Endothelial cell of umbilical vein (primary cell): ENCODE measurements at regions not wholly inside any gene's neighbourhood (a gene's known extent, or its start where the extent isn't known, plus 50 kb on each side); places are given as distances from the start of the nearest gene placed in this dataset.

Experiments
- BruUV-seq: library from RNA; stranded (reverse); fragments of 400-500 nt; replicated peaks from 2 replicates; lab custom pipeline; 2021; lab: Mats Ljungman, UMichigan
- CTCF ChIA-PET: fragments of 300-600, 350-600 bp; sonication (Branson Sonifier 250); formaldehyde crosslinking; loops from one replicate; lab custom pipeline; 2021; ENCODE audit warnings: antibody characterized with exemption, inconsistent platforms; lab: Charles Lee
- POLR2A ChIA-PET: fragments of 300-600, 350-600 bp; sonication (Branson Sonifier 250); formaldehyde crosslinking; loops from one replicate; lab custom pipeline; 2021; ENCODE audit warnings: antibody characterized with exemption, inconsistent platforms; lab: Charles Lee
- DNase-seq: peaks from one replicate; pipeline ENCODE4 v3.0.0-alpha.2; 2011; ENCODE audit warnings: low read depth, low spot score
- FAIRE-seq: peaks from 2 replicates; lab custom pipeline; 2011; peaks lifted over from hg19 to GRCh38; lab: Jason Lieb, UNC
- H2AFZ ChIP-seq: 2 replicates; pipeline ENCODE4 v1.6.0; 2012; ENCODE audit warnings: low read depth, low read length, control low read depth, inconsistent platforms
- H3K27ac ChIP-seq: 2 replicates; pipeline ENCODE4 v1.5.1; 2011; ENCODE audit warnings: low read depth, mild to moderate bottlenecking, control low read depth, low read length, moderate library complexity; ENCODE audit not compliant: insufficient read depth
- H3K27me3 ChIP-seq, 2 experiments: 2 replicates each; pipeline versions ENCODE4 v1.6.0 to v1.6.1; 2011; ENCODE audit warnings: low read length in 2 of 2, mixed read lengths in 1 of 2; ENCODE audit not compliant: control insufficient read depth in 2 of 2, insufficient read depth in 2 of 2
- H3K36me3 ChIP-seq, 2 experiments: 2 replicates in 1 of 2; 3 replicates in 1 of 2; pipeline ENCODE4 v1.5.1; 2011; ENCODE audit warnings: low read length in 2 of 2, mild to moderate bottlenecking in 1 of 2, moderate library complexity in 1 of 2; ENCODE audit not compliant: control insufficient read depth in 2 of 2, insufficient read depth in 2 of 2; ENCODE audit errors: extremely low read depth in 1 of 2
- H3K4me1 ChIP-seq: 3 replicates; pipeline ENCODE4 v1.5.1; 2011; ENCODE audit warnings: mild to moderate bottlenecking, low read length; ENCODE audit not compliant: control insufficient read depth, insufficient read depth; ENCODE audit errors: extremely low read depth
- H3K4me2 ChIP-seq: 2 replicates; pipeline ENCODE4 v1.6.1; 2011; ENCODE audit warnings: low read length, control low read depth, mixed read lengths; ENCODE audit not compliant: insufficient read depth
- H3K4me3 ChIP-seq, 3 experiments: fragments of 200-600 bp in 1 of 3; sonication (generic), shearing (Covaris generic) in 1 of 3; replicated peaks in 1 of 3; 2 replicates each; pipeline ENCODE4 v1.5.1; 2011 to 2016; ENCODE audit warnings: control low read depth in 3 of 3, low read length in 3 of 3, mild to moderate bottlenecking in 2 of 3, inconsistent platforms in 1 of 3, low read depth in 1 of 3, moderate library complexity in 1 of 3; ENCODE audit not compliant: insufficient read depth in 1 of 3
- H3K79me2 ChIP-seq: 2 replicates; pipeline ENCODE4 v1.6.0; 2012; ENCODE audit warnings: low read length, inconsistent platforms; ENCODE audit not compliant: control insufficient read depth, insufficient read depth
- H3K9ac ChIP-seq: replicated peaks from 2 replicates; pipeline ENCODE3; 2011; ENCODE audit warnings: low read length, control low read depth; ENCODE audit not compliant: insufficient read depth; ENCODE audit errors: extremely low read depth
- H3K9me1 ChIP-seq: replicated peaks from 3 replicates; pipeline ENCODE4 v1.6.0; 2011; ENCODE audit warnings: mild to moderate bottlenecking, low read length; ENCODE audit not compliant: control insufficient read depth, insufficient read depth; ENCODE audit errors: extremely low read depth
- H3K9me3 ChIP-seq: replicated peaks from 2 replicates; pipeline ENCODE4 v1.5.1; 2012; ENCODE audit warnings: low read length, inconsistent platforms; ENCODE audit not compliant: control insufficient read depth, insufficient read depth
- H4K20me1 ChIP-seq: replicated peaks from 2 replicates; pipeline ENCODE3; 2011; ENCODE audit warnings: mild to moderate bottlenecking, low read length; ENCODE audit not compliant: control insufficient read depth, insufficient read depth; ENCODE audit errors: extremely low read depth
- EZH2 ChIP-seq: IDR thresholded peaks from 2 replicates; pipeline ENCODE4 v1.6.1; 2012; ENCODE audit warnings: borderline replicate concordance, low read depth, mild to moderate bottlenecking, moderate library complexity, low read length, inconsistent platforms; ENCODE audit not compliant: severe bottlenecking
- FOS ChIP-seq: IDR thresholded peaks from 2 replicates; pipeline ENCODE4 v1.6.1; 2011; ENCODE audit warnings: mild to moderate bottlenecking, low read length, moderate library complexity, borderline replicate concordance; ENCODE audit not compliant: insufficient read depth
- dilution Hi-C: fragments of 300-500 bp; cut with MboI; formaldehyde crosslinking; loops from one replicate; pipeline ENCODE4 v1.15.0; 2019; ENCODE audit warnings: low sequenced_read_pairs; ENCODE audit not compliant: extremely low pct_ligation_motif_present
- intact Hi-C: fragments of 100-400 bp; cut with micrococcal nuclease; formaldehyde crosslinking; loops from one replicate; pipeline ENCODE4 v1.10.0; 2022
- TF ChIP-seq, protein P1 (sequence below), 2 donors: IDR thresholded peaks; 1 replicate in 1 of 2; 2 replicates in 1 of 2; pipeline ENCODE4 v1.5.1; 2011; ENCODE audit warnings: low read length in 2 of 2, mild to moderate bottlenecking in 2 of 2, moderate library complexity in 2 of 2, control low read depth in 1 of 2, inconsistent platforms in 1 of 2, low read depth in 1 of 2; ENCODE audit not compliant: insufficient read depth in 1 of 2; ENCODE audit errors: extremely low read depth in 1 of 2

DNA sequence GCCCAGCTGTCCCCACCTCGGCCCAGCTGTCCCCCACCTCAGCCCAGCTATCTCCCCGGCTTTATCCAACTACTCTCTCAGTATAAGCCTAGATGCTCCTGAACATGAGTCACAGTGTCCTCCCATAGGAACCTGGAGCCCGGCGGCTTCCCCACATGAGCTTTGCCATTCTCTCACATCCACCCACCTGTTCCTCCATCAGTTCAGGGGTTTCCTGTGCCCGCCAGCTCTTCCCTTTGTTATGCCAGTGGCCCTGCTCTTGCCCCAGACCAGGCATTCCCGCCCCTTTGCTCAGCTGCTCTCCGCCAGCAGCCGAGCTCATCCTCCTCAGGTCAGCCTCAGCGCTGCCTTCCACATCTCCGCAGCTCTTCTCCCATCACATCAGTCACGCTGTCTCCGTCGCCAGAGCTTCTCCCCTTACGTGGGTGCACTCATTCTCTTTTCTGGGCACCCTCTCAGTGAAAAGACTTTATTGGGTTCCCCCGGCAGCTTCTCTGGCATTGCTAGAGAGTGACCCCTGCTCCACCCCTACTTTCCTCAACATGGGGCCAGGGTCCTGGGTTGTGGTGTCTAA is 89.5 kb upstream of the CSF3R start:
- DNase-seq (no peak), FAIRE-seq (no peak)
- TF ChIP-seq EZH2 (no peak), FOS (no peak)
- TF ChIP-seq, protein P1, sequence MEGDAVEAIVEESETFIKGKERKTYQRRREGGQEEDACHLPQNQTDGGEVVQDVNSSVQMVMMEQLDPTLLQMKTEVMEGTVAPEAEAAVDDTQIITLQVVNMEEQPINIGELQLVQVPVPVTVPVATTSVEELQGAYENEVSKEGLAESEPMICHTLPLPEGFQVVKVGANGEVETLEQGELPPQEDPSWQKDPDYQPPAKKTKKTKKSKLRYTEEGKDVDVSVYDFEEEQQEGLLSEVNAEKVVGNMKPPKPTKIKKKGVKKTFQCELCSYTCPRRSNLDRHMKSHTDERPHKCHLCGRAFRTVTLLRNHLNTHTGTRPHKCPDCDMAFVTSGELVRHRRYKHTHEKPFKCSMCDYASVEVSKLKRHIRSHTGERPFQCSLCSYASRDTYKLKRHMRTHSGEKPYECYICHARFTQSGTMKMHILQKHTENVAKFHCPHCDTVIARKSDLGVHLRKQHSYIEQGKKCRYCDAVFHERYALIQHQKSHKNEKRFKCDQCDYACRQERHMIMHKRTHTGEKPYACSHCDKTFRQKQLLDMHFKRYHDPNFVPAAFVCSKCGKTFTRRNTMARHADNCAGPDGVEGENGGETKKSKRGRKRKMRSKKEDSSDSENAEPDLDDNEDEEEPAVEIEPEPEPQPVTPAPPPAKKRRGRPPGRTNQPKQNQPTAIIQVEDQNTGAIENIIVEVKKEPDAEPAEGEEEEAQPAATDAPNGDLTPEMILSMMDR (IDR thresholded peaks at IDR 0.05; ENCODE audit: extremely low read depth in 1 of 2, insufficient read depth in 1 of 2, low read depth in 1 of 2, low read length in 2 of 2): no peak
- no peak overlapping the region for H3K4me3 ChIP-seq
- no peak overlapping the region for H3K9ac ChIP-seq
- CTCF ChIA-PET: interaction anchor here (1.0 to 1.7 kb wide), 3 partner anchors 56 to 862 kb away, joined by 3 to 5 read pairs (median 5); no protein-coding TSS in a partner anchor
- POLR2A ChIA-PET: no interaction called here
- H3K9me1 ChIP-seq: no peaks in the 10 kb centered on the region
- no TSS peak for BruUV-seq
- no peak overlapping the region for H2AFZ ChIP-seq
- H3K27me3 ChIP-seq: no peaks in the 10 kb centered on the region
- intact Hi-C loops: no loop called here
- H4K20me1 ChIP-seq: no peaks in the 10 kb centered on the region
- dilution Hi-C loops: no loop called here
- no peaks in the 10 kb centered on the region for H3K36me3 ChIP-seq
- no peaks in the 10 kb centered on the region for H3K9me3 ChIP-seq
- no peak overlapping the region for H3K4me2 ChIP-seq
- H3K27ac ChIP-seq: no peak overlapping the region
- H3K79me2 ChIP-seq: no peaks in the 10 kb centered on the region
- H3K4me1 ChIP-seq: no peaks in the 10 kb centered on the region

DNA sequence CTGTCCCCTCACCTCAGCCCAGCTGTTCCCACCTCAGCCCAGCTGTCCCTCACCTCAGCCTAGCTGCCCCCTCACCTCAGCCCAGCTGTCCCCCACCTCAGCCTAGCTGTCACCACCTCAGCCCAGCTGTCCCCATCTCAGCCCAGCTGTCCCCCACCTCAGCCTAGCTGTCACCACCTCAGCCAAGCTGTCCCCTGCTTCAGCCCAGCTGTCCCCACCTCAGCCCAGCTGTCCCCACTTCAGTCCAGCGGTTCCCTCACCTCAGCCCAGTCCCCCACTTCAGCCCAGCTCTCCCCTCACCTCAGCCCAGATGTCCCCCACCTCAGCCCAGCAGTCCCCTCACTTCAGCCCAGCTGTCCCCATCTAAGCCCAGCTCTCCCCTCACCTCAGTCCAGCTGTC is 88.4 kb upstream of the CSF3R start:
- CTCF ChIA-PET: interaction anchor here (1.0 to 1.4 kb wide), 2 partner anchors 10 to 55 kb away, joined by 3 to 5 read pairs; no protein-coding TSS in a partner anchor
- intact Hi-C loops: no loop called here
- POLR2A ChIA-PET: no interaction called here
- Histone ChIP-seq H3K27me3 (no peaks in the 10 kb centered on the region), H3K4me2 (no peak overlapping the region), H2AFZ (no peak overlapping the region), H4K20me1 (no peaks in the 10 kb centered on the region), H3K27ac (no peak overlapping the region), H3K9me3 (no peaks in the 10 kb centered on the region), H3K9ac (no peak overlapping the region), H3K36me3 (no peaks in the 10 kb centered on the region), H3K4me3 (no peak overlapping the region), H3K9me1 (no peaks in the 10 kb centered on the region), H3K79me2 (no peaks in the 10 kb centered on the region), H3K4me1 (no peaks in the 10 kb centered on the region)
- dilution Hi-C loops: no loop called here
- no peak for FAIRE-seq
- TF ChIP-seq FOS: no peak
- TF ChIP-seq, protein P1 (IDR thresholded peaks at IDR 0.05; ENCODE audit: extremely low read depth in 1 of 2, insufficient read depth in 1 of 2, low read depth in 1 of 2, low read length in 2 of 2): no peak
- no peak for DNase-seq
- no TSS peak for BruUV-seq
